CD4-positive, alpha-beta T cell treated with Interleukin-17A for 4 hours (primary cell): ENCODE measurements at regions not wholly inside any gene's neighbourhood (a gene's known extent, or its start where the extent isn't known, plus 50 kb on each side); places are given as distances from the start of the nearest gene placed in this dataset.
"Not testable (repeated sequence)": the region's sequence is repeated elsewhere in the genome, so short reads cannot be mapped to it uniquely, and the experiment has no call there.

Experiments
- DNase-seq: peaks from one replicate; pipeline ENCODE4 v3.0.0-alpha.2; 2020; ENCODE audit warnings: mixed read lengths

DNA sequence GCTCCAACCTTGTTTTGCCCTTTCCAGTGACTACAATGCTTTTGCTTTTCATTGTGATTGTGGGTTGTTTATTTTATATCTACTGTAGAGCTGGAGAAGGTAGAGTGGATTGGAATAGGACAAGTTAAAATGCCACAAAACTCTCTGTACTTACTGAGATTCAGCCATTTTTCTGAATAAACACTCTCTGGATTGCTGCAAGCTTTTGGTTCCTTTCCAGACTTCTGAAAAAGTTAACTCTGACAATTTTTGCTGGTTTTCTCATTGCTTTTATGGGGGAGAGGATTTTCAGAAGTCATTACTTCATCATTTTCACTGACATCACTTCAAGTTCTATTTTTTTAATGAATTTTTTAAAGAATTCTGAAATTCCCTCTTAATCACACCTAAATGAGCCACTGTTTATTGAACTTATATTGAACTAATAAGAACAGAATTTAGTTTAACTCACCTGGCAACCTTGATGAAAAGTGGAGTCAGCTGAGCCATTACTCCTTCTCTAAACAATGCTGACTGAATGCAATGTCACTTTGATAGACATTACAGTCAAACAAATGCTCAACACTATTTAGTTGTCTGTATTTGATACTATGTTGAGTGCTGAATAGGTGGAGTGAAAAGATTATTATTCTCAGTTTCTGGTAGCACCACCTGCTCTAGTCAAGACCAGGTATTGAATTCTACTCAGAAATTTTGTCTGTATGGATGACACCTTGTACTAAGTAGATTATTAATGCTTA lies 303.5 kb downstream of the DLEU7 start:
- DNase-seq = no peak

DNA sequence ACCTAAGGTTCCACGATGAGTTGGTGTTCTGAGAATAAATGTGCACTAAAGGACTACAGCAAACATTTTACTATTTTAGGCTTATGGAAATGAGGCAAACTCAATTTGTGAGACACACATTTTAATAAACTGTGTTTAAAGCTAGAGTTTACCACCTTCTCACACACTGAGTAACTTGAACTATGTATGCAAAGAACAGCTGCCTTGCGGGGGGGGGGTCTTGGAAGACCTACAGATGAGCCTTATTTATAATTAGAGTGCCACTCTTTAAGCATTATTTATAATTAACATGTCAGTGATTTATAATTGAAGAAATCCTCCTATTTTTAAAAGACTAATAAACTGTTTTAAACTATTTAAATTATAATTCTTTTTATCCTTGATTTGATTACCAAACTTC lies 300.4 kb downstream of the DLEU7 start:
- DNase-seq = no peak

DNA sequence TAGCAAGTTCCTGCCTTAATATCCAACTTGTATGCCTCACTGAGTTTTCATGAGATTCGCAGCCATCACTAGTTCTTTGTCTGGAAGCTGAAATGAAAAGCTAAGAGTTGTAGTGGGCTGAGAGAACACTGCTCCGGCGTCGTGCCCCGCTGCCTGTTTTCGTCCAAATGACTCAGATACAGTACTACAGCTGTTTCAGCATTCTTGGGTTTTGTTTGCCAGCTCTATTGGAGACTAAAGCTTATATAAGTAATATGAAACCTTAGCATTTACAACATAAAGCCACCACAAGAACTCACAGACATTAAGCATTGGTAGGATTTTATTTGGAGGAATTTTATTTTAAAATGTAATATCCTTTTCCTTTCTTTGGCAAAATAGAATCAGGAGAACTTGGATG lies 299.7 kb downstream of the DLEU7 start:
- no peak for DNase-seq

DNA sequence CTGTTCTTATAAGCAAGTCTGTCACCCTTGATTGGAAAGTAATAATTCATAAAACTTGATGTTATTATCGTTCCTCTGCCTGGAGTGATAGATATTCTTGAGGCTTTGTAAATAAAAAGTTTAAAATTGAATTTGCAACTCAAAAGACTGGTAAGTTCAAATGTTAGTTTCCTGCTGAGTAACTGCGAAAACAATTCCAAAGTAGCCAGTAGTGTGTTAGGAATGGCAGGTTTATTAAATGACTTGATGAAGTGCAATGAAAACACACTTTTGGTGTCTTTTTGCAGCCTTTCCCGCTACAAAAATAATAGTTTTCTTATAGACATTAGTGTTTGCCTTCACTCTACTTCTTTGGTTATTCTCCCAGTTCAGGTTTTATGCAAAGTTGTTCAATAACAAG lies 299.3 kb downstream of the DLEU7 start:
- no peak for DNase-seq

DNA sequence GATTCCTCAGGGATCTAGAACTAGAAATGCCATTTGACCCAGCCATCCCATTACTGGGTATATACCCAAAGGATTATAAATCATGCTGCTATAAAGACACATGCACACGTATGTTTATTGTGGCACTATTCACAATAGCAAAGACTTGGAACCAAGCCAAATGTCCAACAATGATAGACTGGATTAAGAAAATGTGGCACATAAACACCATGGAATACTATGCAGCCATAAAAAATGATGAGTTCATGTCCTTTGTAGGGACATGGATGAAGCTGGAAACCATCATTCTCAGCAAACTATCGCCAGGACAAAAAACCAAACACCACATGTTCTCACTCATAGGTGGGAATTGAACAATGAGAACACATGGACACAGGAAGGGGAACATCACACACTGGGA lies 296.3 kb downstream of the DLEU7 start:
- not testable (repeated sequence) for DNase-seq

DNA sequence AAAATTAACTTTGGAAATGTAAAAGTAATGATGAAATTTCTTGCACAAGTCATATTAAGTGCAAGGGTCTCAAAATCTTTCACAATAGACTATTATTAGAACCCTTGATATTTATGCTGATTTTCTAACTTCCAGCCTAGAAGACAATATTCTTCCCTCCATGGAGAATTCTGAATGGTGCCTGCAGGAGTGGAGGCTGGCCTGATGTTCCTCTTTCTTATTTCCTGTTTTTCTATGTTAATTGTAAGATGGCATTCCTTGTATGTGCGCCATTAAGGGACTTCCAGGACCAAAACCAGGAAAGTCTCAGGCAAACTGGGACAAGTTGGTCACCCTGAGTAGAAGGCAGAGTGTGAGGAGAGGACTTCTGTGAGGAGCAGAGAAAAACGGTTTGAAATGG lies 294.9 kb downstream of the DLEU7 start:
- DNase-seq = no peak

DNA sequence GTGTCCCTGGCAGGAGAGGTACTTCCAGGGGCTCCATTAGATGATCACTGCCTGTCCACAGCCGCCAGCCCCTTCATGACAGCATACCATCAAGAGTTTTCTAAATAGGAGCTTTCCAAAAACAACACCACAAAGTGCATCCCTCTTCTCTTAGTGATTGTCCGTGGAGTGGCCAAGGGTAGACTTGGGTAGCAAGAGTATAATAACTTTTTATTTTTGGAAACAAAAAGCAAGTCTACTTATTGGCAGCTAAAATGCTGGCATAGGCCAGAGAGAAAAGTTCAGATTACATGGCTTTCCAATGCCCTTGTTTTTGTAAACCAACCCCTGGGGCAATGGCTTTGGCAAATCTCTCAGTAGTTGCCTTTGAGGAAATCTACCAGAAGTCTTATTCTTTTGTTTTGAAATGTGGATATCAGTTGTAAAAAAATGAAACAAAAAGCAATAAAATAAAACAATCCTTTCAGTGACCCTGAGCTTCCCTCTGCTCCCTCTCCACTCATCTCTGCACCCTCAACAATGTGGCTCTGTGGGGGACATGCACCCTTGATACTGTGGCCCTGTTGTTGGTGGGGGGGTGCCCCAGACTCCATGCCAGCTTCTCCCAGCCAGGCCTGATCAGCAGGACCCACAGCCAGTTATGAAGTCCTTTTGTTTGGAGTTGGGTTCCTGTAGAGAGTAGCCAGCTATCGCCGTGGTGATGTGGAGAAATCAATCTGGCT lies 294.1 kb downstream of the DLEU7 start:
- DNase-seq = no peak

DNA sequence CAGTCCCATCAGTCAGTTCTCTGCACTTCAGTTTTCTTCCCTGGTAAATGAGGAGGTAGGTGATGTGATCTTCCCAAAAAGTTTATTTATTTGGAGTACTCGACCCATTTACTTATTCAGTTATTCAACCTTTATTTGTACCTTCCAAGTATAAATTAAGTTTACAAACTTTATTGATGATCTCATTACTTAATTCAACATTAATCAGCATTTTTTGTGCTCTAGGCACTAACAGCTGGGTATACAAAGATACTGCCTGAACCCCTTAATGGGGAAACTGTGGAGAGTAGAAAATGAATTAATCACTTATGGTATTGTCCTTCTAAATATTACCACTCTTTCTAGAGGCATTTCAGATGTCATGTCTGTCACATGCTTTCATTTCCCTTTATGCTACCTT lies 293.3 kb downstream of the DLEU7 start:
- DNase-seq = no peak

DNA sequence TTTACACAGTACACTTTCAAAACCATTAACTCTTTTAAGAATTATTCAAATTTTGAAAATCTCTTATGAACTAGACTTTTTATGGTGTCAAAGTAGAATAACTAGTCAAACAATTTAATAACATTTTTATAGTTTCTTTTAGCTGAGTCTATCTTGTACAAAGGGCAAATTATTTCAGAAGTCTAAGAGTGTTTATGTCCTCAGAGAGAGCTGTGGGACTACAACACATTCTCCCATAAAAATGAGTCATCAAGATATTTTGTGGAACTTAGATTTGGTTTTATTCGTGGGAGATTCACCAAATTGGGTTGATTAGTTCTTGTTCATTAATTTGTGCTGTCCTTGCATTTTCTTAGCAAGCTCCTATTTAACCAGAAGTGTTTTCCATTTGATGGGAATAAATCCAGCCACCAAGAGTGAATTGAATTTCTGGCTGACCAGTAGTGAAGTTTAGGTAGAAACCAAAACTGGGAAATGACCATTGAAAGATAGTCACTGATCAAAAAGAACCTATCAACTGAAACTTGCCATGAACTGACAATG lies 291.0 kb downstream of the DLEU7 start:
- no peak for DNase-seq

DNA sequence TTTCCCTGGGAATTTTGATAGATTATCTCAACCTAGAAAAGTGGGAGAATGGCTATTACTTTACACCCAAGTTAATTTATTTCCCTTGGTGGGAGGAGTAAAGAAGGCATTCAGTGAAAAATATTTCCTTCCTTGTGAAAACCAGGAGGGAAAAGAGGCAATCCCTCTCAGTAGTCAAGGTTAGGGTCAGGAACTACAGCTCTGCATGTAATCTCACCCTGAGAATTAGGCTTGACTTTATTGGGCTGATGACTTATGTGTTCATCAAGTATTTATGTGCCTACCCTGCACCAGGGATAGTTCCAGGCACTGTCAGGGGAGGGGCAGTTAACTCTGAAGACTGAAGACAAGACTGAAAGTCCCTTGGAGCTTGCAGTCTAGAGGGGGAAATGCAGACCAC lies 281.8 kb downstream of the DLEU7 start:
- no peak for DNase-seq

DNA sequence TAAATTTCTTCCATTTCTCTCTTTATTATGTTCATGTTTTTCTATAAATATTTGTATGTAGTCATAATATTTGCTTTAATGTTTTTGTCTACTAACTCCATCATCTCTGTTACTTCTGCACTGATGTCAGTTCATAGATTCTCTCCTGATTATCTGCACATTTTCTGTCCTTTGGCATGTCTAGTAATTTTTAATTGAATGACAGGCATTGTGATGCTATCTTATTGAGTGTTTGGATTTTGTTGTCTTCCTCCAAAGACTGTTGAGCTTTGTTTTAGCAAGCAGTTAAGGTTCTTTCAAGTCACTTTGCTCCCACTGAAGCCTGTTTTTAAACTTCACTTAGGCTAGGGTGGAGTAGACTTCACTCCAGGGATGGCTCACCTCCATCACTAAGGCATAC lies 276.8 kb downstream of the DLEU7 start:
- DNase-seq = no peak

DNA sequence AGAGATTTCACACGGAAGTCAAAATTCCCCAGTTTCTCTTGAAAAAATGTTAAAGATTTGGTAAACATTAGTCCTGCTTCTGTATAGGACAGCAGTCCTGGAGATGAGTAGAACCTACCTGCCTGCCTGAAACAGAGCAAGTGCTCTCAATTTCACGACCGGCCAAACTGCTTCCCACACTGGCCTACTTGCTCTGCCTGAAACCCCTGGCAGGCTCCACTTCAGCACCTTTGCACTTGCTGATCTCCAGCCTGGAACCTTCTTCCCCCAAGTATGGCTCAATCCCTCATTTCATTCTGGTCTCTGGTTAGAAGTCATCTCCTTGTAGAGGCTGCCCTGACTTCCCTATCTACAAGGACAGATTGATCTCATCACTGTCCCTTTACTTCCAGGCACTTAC lies 271.4 kb downstream of the DLEU7 start:
- no peak for DNase-seq

DNA sequence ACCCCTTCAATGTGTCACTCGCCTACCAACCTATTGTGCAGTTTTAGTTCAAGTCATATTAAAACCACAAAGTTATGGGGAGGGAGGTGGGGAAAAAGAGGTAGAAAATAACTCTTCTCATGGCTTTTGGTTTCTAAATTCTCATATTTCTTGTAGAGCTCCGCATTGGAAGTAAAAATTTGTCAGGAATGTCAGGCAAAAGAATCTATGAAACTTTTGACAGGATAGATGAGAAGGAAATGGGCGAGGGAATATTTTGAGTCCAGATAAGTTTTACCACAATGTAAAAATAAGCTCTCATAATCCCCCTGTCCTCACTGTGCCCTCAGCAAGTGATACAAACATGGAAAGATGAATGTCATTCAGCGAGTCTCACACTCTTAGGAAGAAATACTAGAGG lies 270.4 kb downstream of the DLEU7 start:
- DNase-seq = no peak

DNA sequence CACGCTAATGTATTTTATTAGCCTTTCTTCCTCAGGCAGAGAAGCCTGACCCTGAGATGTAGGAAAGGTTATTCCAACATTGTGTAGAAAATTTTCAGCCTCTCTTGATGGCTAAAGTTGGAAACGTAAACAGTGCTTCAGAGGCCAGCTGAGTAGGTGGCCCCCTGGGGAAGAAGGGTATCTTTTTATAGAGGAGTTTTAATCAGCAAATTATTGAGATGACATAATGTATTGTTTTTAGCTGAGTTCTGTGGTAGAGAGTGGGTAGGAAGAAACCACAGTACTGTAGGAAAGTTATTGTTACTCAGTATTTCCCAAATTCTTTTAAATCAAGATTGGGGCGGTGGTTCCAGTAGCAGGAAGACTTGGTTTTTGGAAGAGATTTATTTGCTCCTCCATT lies 268.8 kb downstream of the DLEU7 start:
- no peak for DNase-seq

DNA sequence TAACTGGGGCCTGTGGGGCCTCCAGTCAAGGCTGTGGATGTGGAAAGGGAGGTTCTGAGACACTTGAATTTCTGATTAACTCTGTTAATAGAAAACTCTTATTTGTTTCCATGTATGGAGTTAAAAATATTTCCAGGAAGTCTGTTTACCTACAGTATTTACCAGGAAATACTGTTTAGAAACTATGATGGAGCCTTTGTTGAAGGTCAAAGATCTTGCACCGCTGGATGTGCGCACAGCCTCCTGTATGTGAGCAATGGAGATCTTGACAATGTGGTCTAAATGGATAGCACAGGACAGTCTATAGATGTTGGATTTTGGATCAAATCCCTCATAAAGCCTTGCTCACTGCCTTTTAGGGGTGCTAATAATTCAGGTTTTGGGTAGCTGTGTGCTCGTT lies 268.4 kb downstream of the DLEU7 start:
- no peak for DNase-seq

DNA sequence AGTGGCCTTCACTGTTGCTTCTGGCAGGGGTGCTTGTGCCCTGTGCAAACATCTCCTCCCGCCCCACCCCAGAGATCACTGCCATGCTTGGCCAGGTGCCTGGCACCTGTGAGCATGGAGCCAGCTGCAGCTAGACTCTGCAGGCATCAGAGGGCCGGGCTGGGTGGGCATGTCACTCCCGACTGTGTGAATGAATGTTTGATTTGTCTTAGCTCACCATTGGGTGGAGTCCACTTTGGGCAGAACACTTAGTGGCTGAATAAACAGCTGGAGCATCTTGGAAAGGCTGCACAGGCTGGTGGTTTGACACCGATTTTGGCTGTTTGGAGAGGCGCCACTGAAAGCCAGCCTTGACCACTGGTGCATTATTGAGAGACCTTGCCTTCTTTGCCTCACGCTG lies 267.3 kb downstream of the DLEU7 start:
- DNase-seq = no peak

DNA sequence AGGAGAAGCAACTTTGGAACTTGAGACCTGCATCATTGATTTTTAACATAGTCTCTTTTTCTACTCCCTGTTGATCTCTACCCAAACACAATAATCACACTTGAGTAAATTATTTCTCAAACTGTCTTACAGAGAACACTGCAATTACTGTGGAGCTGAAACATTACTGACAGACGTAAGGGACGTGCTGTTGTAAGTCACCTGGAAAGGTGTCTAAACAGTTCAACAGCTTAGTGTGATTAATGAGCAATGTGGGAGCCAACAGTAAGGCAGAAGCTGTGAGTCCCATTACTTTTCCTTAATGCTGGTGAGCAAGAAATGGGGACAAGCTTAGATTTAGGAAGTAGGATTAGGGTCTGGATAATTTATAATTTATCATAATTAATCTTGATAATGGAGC lies 265.7 kb downstream of the DLEU7 start:
- no peak for DNase-seq

DNA sequence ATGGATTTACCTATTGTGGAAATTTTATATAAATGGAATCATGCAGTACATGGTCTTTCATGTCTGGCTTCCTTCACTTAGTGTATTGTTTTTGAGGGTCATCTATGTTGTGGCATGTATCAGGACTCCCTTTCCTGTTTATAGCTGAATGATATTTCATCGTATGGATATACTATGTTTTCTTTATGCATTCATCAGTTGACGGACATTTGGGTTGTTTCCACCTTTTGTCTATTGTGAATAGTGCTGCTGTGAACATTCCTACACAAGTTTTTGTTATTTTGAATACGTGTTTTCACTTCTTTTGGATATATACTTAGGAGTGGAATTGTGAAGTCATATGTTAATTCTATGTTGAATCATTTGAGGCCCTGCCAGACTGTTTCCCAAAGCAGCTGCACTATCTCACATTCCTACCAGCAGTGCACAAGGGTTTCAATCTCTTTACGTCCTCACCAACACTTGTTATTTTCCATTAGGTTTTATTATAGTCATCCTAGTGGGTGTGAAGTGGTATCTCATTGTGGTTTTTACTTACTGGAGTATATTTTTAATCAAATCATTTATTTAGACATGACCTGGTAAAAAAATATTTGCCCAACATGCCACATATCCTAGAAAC lies 262.7 kb downstream of the DLEU7 start:
- DNase-seq = no peak

DNA sequence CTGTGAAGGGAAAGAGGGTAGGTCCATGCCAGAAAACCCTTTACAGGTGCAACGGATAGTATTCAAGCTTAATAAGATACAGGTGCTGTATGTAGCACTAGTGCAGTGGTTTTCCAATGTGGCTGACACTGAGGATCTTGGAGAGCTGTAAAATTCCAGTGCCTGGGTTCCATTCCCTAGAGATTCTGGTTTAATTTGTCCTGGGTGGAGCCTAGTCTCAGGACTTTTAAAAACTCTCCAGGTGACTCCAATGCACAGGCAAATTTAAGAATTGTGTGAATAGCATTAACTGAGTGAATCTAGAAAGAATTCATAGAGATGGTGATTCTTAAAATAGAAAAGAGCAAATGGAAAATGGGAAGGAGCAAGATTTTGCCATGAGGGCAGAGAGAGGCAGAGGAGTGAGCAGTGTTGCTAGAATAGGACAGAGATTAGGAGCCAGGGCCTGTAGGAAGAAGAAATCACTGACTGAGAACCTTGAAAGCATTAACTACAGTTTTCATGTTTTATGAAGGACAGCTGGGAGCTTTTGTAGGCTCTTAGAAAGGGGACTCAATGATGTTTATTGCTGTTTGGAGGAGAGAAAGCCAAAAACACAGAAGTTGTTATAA lies 261.8 kb downstream of the DLEU7 start:
- no peak for DNase-seq

DNA sequence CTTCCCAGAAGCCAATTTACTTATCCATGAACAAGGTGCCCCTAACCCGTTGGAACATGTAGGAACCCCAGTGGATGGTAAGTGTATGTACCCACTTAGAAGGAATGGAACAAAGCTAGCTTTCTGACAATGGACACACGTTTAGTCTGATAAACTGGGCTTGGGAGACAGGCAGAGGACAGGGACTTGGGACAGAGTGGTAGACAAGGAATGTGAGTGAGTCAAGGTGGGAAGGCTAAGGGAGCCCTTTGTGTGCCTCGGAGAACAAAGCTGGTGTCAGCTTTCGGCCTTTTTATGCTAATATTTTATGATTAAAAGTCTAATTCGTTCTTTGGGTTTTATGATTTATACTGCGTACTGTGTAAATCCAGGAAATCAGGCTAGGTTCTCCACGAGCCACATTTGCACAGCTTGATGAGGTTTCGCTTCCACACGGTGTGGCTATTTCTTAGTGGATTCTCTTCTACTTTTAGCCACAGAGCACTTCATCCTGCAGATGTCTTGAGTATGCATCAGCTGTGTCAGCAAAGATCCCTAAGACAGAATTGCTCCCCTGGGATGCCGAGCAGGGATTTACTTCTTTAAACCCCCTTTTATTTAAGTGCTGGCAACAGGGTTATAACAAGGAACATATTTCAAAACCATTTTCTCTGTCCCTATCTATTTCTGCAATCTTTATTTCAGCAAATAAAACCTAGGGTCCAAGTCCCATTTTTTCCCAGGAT lies 258.5 kb downstream of the DLEU7 start:
- DNase-seq = no peak

DNA sequence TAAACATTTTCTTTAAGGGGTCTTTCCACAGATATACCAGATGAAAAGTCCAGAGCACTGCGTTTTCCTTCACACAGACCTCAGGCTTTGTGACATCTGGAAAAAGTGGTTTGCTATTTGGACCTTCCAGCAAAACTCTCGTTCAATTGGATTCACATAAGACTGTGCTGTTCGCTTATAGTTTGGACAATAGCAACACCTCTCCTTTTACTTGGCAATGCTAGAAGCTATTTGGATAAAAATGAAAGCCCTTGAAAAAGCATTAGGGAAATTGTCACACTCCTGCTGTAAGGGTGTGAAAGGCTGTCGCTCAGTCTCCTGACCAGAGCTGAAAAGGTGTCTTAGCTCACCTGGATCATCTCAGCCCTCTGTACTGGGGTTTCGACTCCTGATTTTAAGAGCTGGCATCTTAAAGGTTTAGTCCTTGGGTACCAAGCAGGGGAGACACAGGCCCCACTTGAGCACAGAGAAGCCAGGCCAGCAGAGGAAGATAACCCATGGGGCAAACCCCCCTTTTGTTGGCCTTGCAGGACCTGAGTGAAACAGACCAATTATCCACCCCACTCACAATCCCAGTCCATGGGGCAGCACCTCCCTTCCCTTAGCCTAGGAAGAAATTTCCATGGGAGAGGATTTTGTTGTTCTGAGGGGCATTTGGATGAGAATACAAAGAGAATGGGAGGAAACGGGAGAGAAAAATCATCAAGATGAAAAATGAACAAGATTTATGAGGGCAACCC lies 257.6 kb downstream of the DLEU7 start:
- no peak for DNase-seq

DNA sequence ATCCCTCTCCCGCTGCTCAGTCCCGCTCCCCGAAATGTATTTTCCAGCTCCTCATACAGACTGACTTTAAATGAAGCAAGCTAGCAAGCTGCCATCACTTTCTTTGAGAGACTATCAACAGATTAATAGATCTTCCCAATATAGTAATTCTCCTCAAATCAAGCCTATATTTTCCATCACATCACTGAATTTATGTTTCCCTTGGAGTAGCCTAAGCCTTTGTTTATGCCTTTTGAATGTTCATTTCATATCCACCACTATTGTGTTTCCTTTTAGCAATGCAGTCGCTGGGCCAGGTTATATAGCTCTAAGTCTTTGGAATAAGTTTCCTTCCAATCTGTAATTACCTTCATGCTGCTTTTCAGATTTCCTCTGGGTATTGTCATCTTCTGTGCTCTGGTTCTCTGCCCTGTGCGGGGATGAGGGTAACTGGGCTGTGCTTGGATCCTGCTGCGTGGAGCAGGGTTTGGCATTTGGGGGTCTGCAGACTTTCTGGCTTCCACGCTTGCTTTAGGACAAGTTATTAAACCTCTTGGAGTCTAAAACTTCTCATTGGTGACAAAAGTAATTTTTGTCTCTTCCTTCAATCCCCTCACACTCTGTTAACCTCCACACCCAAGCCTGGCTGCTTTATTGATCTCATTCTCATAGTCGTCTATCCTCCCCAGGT lies 256.9 kb downstream of the DLEU7 start:
- no peak for DNase-seq
